ENCODE measurements at regions not wholly inside any gene's neighbourhood (a gene's known extent, or its start where the extent isn't known, plus 50 kb on each side); places are given as distances from the start of the nearest gene placed in this dataset.

GRCh38 chr3:21357241-21357640 lies 393.8 kb downstream of the ZNF385D start:
- DNase-seq (ENCODE audit: low spot score in 2 of 2) = no peak
- no peak for FAIRE-seq

- DNase-seq (ENCODE audit: low spot score in 2 of 2) = no peak
- FAIRE-seq = no peak
These were observed 394.6 kb downstream of the ZNF385D start for GRCh38 chr3:21356402-21356801.

- FAIRE-seq (no peak), DNase-seq (ENCODE audit: low spot score in 2 of 2) (no peak)
These were observed 405.5 kb downstream of the ZNF385D start for GRCh38 chr3:21345382-21345976.

GRCh38 chr3:21331857-21332256 lies 419.2 kb downstream of the ZNF385D start:
- FAIRE-seq = no peak
- no peak for DNase-seq (ENCODE audit: low spot score in 2 of 2)

- DNase-seq (ENCODE audit: low spot score in 2 of 2) (no peak), FAIRE-seq (no peak)
These were observed 419.7 kb downstream of the ZNF385D start for GRCh38 chr3:21331321-21331720.

GRCh38 chr3:21330293-21330692 lies 420.7 kb downstream of the ZNF385D start:
- no peak for FAIRE-seq

GRCh38 chr3:21328711-21329390 lies 422.2 kb downstream of the ZNF385D start:
- no peak for FAIRE-seq
- no peak for DNase-seq (ENCODE audit: low spot score in 2 of 2)

More at GRCh38 chr3:21330293-21330692, 420.7 kb downstream of the ZNF385D start:
- no peak for DNase-seq (ENCODE audit: low spot score in 2 of 2)

GRCh38 chr3:21326704-21327475 lies 424.1 kb downstream of the ZNF385D start:
- FAIRE-seq = no peak
- DNase-seq (ENCODE audit: low spot score in 2 of 2) = peak in 1 of 2 donors; percentile 3

- no peak for DNase-seq (ENCODE audit: low spot score in 2 of 2)
- no peak for FAIRE-seq
These were observed 436.3 kb downstream of the ZNF385D start for GRCh38 chr3:21314688-21315087.

- no peak for DNase-seq (ENCODE audit: low spot score in 2 of 2)
- no peak for FAIRE-seq
These were observed 440.1 kb downstream of the ZNF385D start for GRCh38 chr3:21310891-21311290.

- DNase-seq (ENCODE audit: low spot score in 2 of 2) = no peak
- FAIRE-seq = no peak
These were observed 440.8 kb downstream of the ZNF385D start for GRCh38 chr3:21310161-21310560.

- no peak for FAIRE-seq
- DNase-seq (ENCODE audit: low spot score in 2 of 2) = no peak
These were observed 453.7 kb downstream of the ZNF385D start for GRCh38 chr3:21297304-21297703.

- FAIRE-seq = no peak
These were observed 456.2 kb downstream of the ZNF385D start for GRCh38 chr3:21294768-21295167.

GRCh38 chr3:21292971-21293370 lies 458.0 kb downstream of the ZNF385D start:
- FAIRE-seq (no peak), DNase-seq (ENCODE audit: low spot score in 2 of 2) (no peak)

More at GRCh38 chr3:21294768-21295167, 456.2 kb downstream of the ZNF385D start:
- DNase-seq (ENCODE audit: low spot score in 2 of 2) = no peak

GRCh38 chr3:21290557-21290956 lies 460.5 kb downstream of the ZNF385D start:
- FAIRE-seq (no peak), DNase-seq (ENCODE audit: low spot score in 2 of 2) (no peak)

GRCh38 chr3:21274079-21274571 lies 476.9 kb downstream of the ZNF385D start:
- DNase-seq (ENCODE audit: low spot score in 2 of 2) = no peak
- FAIRE-seq = no peak

- DNase-seq (ENCODE audit: low spot score in 2 of 2) (no peak), FAIRE-seq (no peak)
These were observed 477.6 kb downstream of the ZNF385D start for GRCh38 chr3:21273259-21274025.

- DNase-seq (ENCODE audit: low spot score in 2 of 2) (no peak), FAIRE-seq (no peak)
These were observed 479.4 kb downstream of the ZNF385D start for GRCh38 chr3:21271606-21272016.

- FAIRE-seq = no peak
- no peak for DNase-seq (ENCODE audit: low spot score in 2 of 2)
These were observed 481.1 kb downstream of the ZNF385D start for GRCh38 chr3:21269882-21270281.

GRCh38 chr3:21260507-21260906 lies 490.5 kb downstream of the ZNF385D start:
- DNase-seq (ENCODE audit: low spot score in 2 of 2) (no peak), FAIRE-seq (no peak)

- no peak for FAIRE-seq
- no peak for DNase-seq (ENCODE audit: low spot score in 2 of 2)
These were observed 491.1 kb downstream of the ZNF385D start for GRCh38 chr3:21259896-21260295.

All from frontal cortex (tissue), 3 donors.